Keratinocyte (primary cell): ENCODE measurements at regions not wholly inside any gene's neighbourhood (a gene's known extent, or its start where the extent isn't known, plus 50 kb on each side); places are given as distances from the start of the nearest gene placed in this dataset.

Source experiments
- DNase-seq: peaks from one replicate; pipeline ENCODE4 v3.0.0-alpha.2; 2011; ENCODE audit warnings: low read depth, missing footprints, low spot score
- FAIRE-seq: peaks from 2 replicates; lab custom pipeline; 2011; peaks lifted over from hg19 to GRCh38; lab: Jason Lieb, UNC
- H2AFZ ChIP-seq: 2 replicates; pipeline ENCODE4 v1.6.0; 2012; ENCODE audit warnings: low read length, control low read depth, inconsistent platforms; ENCODE audit not compliant: control insufficient read depth
- H3K27ac ChIP-seq: 2 replicates; pipeline ENCODE4 v1.5.1; 2011; ENCODE audit warnings: low read length; ENCODE audit not compliant: control insufficient read depth, insufficient read depth
- H3K27me3 ChIP-seq: 3 replicates; pipeline ENCODE4 v1.6.0; 2011; ENCODE audit warnings: low read length; ENCODE audit not compliant: control insufficient read depth, insufficient read depth; ENCODE audit errors: extremely low read depth
- H3K36me3 ChIP-seq, 2 experiments: 2 replicates in 1 of 2; 3 replicates in 1 of 2; pipeline ENCODE4 v1.5.1; 2011; ENCODE audit warnings: low read length in 2 of 2, mild to moderate bottlenecking in 1 of 2; ENCODE audit not compliant: control insufficient read depth in 2 of 2, insufficient read depth in 2 of 2; ENCODE audit errors: extremely low read depth in 1 of 2
- H3K4me1 ChIP-seq: 3 replicates; pipeline ENCODE4 v1.5.1; 2011; ENCODE audit warnings: low read length; ENCODE audit not compliant: control insufficient read depth, insufficient read depth; ENCODE audit errors: extremely low read depth
- H3K4me2 ChIP-seq: 3 replicates; pipeline ENCODE4 v1.6.0; 2011; ENCODE audit warnings: low read depth, low read length; ENCODE audit not compliant: control insufficient read depth, insufficient read depth; ENCODE audit errors: extremely low read depth
- H3K4me3 ChIP-seq, 3 experiments: fragments of 200-600 bp in 1 of 3; sonication (generic) in 1 of 3; 2 replicates in 2 of 3; 3 replicates in 1 of 3; pipeline ENCODE4 v1.5.1; 2011 to 2016; ENCODE audit warnings: low read length in 3 of 3, mild to moderate bottlenecking in 3 of 3, control low read depth in 2 of 3, inconsistent platforms in 1 of 3, low read depth in 1 of 3, mixed read lengths in 1 of 3, mixed run types in 1 of 3, moderate library complexity in 1 of 3; ENCODE audit not compliant: control insufficient read depth in 2 of 3, insufficient read depth in 2 of 3; ENCODE audit errors: extremely low read depth in 1 of 3
- H3K79me2 ChIP-seq: 2 replicates; pipeline ENCODE4 v1.6.0; 2012; ENCODE audit warnings: low read length; ENCODE audit not compliant: control insufficient read depth, insufficient read depth
- H3K9ac ChIP-seq: 3 replicates; pipeline ENCODE4 v1.6.0; 2011; ENCODE audit warnings: low read length; ENCODE audit not compliant: control insufficient read depth, insufficient read depth; ENCODE audit errors: extremely low read depth
- H3K9me1 ChIP-seq: 3 replicates; pipeline ENCODE4 v1.6.0; 2011; ENCODE audit warnings: low read length; ENCODE audit not compliant: control insufficient read depth, insufficient read depth; ENCODE audit errors: extremely low read depth
- H3K9me3 ChIP-seq: 2 replicates; pipeline ENCODE4 v1.5.1; 2012; ENCODE audit warnings: low read depth, low read length; ENCODE audit not compliant: control insufficient read depth
- H4K20me1 ChIP-seq: 3 replicates; pipeline ENCODE4 v1.6.0; 2011; ENCODE audit warnings: low read length; ENCODE audit not compliant: control insufficient read depth, insufficient read depth; ENCODE audit errors: extremely low read depth
- CTCF ChIP-seq, 3 experiments: IDR thresholded peaks in 1 of 3; conservative IDR thresholded peaks in 1 of 3; optimal IDR thresholded peaks in 1 of 3; 2 replicates in 2 of 3; 3 replicates in 1 of 3; pipeline versions ENCODE3 to v1.5.1; 2011; ENCODE audit warnings: low read length in 3 of 3, mild to moderate bottlenecking in 3 of 3, moderate library complexity in 2 of 3, control low read depth in 1 of 3, inconsistent platforms in 1 of 3; ENCODE audit not compliant: insufficient read depth in 2 of 3; ENCODE audit errors: extremely low read depth in 1 of 3
- EZH2 ChIP-seq: IDR thresholded peaks from one replicate; pipeline ENCODE4 v1.6.1; 2012; ENCODE audit warnings: inconsistent platforms, mild to moderate bottlenecking, low read length, moderate library complexity
- dilution Hi-C: fragments of 300-500 bp; cut with MboI; formaldehyde crosslinking; loops from one replicate; pipeline ENCODE4 v1.7.0; 2020; ENCODE audit warnings: low sequenced_read_pairs; ENCODE audit not compliant: extremely low pct_ligation_motif_present

- H3K4me2 ChIP-seq, result no peak overlapping the region
Observed at GRCh38 chr3:46113608-46114007, 86.3 kb upstream of the XCR1 start.

GRCh38 chr3:46112984-46113383, 85.7 kb upstream of the XCR1 start:
- H2AFZ ChIP-seq, result no peak overlapping the region
- no peak overlapping the region for H3K4me2 ChIP-seq
- H3K27me3 ChIP-seq, result no peaks in the 10 kb centered on the region
- H3K27ac ChIP-seq, result no peak overlapping the region
- no peak overlapping the region for H3K9ac ChIP-seq
- dilution Hi-C loops, result no loop called here
- H3K4me3 ChIP-seq, result no peak overlapping the region
- H3K4me1 ChIP-seq, result peaks cover 43% of the 10 kb centered on the region
- no peaks in the 10 kb centered on the region for H3K36me3 ChIP-seq
- H3K9me1 ChIP-seq, result no peaks in the 10 kb centered on the region
- no peaks in the 10 kb centered on the region for H3K9me3 ChIP-seq
- no peak for TF ChIP-seq CTCF (optimal IDR thresholded peaks at IDR 0.05 in 1 of 3, IDR thresholded peaks at IDR 0.05 in 1 of 3, conservative IDR thresholded peaks at IDR 0.05 in 1 of 3; ENCODE audit: extremely low read depth in 1 of 3, insufficient read depth in 2 of 3, low read length in 3 of 3)
- no peak for TF ChIP-seq EZH2
- no peaks in the 10 kb centered on the region for H4K20me1 ChIP-seq
- H3K79me2 ChIP-seq, result no peaks in the 10 kb centered on the region
- FAIRE-seq (peak; percentile 53), DNase-seq (no peak)

More at GRCh38 chr3:46113608-46114007, 86.3 kb upstream of the XCR1 start:
- no peaks in the 10 kb centered on the region for H3K79me2 ChIP-seq
- no peak overlapping the region for H3K9ac ChIP-seq
- H3K9me3 ChIP-seq, result no peaks in the 10 kb centered on the region
- peaks cover 43% of the 10 kb centered on the region for H3K4me1 ChIP-seq
- H3K9me1 ChIP-seq, result no peaks in the 10 kb centered on the region
- DNase-seq (no peak), FAIRE-seq (no peak)
- H3K4me3 ChIP-seq, result no peak overlapping the region
- H3K36me3 ChIP-seq, result no peaks in the 10 kb centered on the region
- H4K20me1 ChIP-seq, result no peaks in the 10 kb centered on the region
- no peak overlapping the region for H2AFZ ChIP-seq
- H3K27me3 ChIP-seq, result no peaks in the 10 kb centered on the region
- dilution Hi-C loops, result no loop called here
- peak overlapping the region; percentile 30 for H3K27ac ChIP-seq
- TF ChIP-seq EZH2, result no peak
- TF ChIP-seq CTCF (optimal IDR thresholded peaks at IDR 0.05 in 1 of 3, IDR thresholded peaks at IDR 0.05 in 1 of 3, conservative IDR thresholded peaks at IDR 0.05 in 1 of 3; ENCODE audit: extremely low read depth in 1 of 3, insufficient read depth in 2 of 3, low read length in 3 of 3), result no peak
